IPS-18c (cell line): ENCODE measurements at regions not wholly inside any gene's neighbourhood (a gene's known extent, or its start where the extent isn't known, plus 50 kb on each side); places are given as distances from the start of the nearest gene placed in this dataset.

Experiments
- H3K4me3 ChIP-seq: 2 replicates; pipeline ENCODE4 v1.7.0; 2013; ENCODE audit warnings: low read depth, mild to moderate bottlenecking, low read length, moderate library complexity; ENCODE audit not compliant: insufficient read depth
- H3K9me3 ChIP-seq: one replicate; pipeline ENCODE4 v1.6.1; 2013; ENCODE audit warnings: mild to moderate bottlenecking, low read length, moderate library complexity; ENCODE audit not compliant: control insufficient read depth, insufficient read depth

DNA sequence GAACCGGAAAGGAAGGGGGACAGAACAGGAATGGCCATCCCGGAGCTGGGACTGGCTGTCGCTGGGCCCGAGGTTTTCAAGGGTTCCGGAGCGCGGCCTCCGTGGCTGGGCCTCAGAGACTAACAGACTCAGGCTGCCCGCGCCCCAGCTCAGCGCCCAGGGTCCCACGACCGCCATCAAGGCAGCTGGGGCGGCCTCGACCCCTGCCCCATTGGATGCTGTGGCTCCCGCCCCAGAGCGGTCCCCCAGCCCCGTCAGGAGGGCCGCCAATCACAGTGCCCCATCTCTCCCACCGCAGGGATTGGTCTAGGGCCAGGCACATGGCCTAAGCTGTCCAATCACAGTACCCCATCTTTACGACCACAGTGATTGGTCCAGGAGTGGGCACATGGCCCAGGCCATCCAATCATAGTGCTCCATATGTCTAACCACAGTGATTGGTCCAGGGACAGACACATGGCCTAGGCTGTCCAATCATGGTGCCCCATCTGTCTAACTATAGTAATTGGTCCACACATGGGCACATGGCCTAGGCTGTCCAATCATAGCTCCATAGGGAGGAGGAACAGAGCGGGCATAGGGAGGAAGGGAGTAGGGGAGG lies 105.3 kb upstream of the NKX1-1 start:
- Histone ChIP-seq H3K9me3 (no peaks in the 10 kb centered on the region), H3K4me3 (no peak overlapping the region)

DNA sequence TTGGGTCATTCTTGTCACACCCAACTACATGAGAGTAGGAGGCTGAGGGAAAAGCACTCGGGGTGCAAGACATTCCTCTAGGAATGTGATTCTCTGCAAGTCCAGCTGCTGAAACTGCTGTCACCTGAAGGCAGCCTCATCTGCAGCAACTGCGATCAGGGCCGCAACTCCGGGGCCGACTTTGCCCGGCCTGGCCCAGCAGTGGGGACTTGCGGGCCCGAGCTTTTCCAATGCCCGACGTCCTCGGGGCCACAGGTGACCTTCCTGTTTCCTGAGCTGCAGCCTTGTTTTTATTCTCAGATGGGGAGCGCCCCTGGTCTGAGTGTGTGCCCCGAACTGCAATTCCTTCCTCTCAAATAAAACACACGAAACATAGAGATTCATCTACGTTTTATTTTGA lies 104.7 kb upstream of the NKX1-1 start:
- H3K4me3 ChIP-seq: no peak overlapping the region
- H3K9me3 ChIP-seq: no peaks in the 10 kb centered on the region

GRCh38 chr4:1509366-1509765 lies 103.1 kb upstream of the NKX1-1 start:
- Histone ChIP-seq H3K9me3 (peaks cover 2% of the 10 kb centered on the region), H3K4me3 (no peak overlapping the region)

DNA sequence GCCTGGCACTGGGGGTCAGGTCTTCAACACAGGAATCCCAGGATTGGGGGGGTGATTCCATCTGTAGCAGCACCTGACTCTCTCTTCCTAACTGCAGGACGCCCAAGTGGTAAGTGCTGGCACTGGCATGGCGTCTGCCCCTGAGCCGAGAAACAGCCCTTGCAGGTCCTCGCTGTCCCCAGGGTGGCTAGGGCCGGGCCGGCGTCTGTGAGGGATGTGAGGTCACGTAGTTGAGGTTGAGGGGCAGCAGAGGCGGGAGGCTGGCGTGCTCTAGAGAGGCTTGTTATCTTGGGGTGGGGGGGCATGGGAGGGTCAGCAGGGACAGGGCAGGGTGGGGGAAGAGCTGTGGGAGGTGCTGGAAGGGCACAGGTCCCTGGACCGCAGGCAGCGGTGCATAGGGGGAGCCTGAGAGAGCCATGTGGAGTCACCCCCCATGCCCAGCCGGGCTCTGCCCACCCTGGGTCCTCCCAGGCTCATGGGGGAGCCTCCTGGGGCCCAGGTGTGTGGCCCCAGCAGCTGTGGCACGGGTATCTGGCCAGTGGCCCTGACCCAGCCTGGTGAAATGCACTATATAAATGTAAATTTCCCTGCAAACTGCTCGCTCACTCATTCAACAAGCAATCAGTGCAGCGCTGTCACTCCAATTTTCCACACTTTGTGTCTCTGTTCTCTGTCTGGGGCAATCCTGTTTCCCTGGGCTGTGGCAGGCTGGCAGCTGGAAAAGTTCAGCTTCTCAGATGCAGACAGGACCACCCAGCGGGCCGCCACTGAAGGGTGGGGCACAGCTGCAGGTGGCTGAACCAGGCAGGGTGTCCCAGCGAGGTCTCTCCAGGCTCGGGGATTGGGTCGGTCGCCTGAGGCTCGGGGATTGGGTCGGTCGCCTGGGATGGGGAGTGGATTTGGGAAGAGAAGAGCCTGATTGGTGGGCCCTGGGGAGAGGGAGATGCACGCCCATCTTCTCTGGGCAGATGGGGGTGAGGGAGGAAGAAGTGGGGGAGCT lies 102.2 kb upstream of the NKX1-1 start:
- Histone ChIP-seq H3K9me3 (peaks cover 2% of the 10 kb centered on the region), H3K4me3 (no peak overlapping the region)

- H3K9me3 ChIP-seq: peaks cover 2% of the 10 kb centered on the region
Measured at GRCh38 chr4:1506956-1507721, 100.9 kb upstream of the NKX1-1 start.

DNA sequence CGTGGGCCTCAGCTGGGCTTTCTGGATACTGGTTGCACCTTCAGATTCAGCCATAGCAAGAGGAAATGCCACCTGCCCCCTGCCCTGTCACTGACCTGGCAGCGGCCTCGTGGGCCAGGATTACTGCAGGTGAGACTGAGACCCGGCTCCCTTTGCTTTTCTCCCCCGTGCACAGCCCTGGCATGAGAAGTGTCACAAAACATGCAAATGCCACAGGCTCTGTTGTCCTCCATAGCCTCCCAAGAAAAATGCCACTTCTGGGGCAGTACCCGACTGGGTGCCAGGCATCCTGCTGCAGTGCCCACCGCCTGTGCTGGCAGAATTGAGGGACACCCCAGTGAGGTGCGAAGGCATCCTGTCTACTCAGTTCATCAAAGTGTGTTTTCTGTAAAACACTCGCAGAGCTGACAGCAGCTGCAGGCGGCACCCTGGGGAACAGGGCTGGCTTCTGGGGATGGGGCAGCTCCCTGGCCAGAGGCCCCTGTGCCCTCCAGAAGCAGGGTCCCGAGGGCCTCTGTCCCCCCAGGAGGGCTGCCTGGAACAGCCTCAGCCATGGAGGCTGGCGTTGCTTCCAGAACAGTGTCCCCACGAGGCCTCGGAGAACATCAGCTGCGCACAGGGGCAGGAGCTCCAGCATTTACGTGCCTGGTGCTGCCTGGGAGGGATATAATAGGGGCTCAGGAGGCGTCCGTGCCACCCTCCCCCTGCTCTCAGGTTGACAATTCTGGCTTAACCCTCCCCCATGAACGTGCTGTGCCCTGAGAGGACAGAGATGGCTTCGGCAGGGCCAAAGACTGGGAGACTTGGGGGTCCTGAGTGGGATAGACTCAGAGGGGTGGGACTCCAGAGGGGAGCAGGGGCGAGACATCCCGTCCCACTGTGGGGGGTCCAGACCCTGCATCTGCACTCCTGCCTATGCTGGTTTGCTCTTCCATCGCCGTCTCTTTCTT lies 99.5 kb upstream of the NKX1-1 start:
- H3K4me3 ChIP-seq: no peak overlapping the region
- H3K9me3 ChIP-seq: peaks cover 2% of the 10 kb centered on the region

More at GRCh38 chr4:1506956-1507721, 100.9 kb upstream of the NKX1-1 start:
- no peak overlapping the region for H3K4me3 ChIP-seq

- H3K4me3 ChIP-seq: no peak overlapping the region
- peaks cover 2% of the 10 kb centered on the region for H3K9me3 ChIP-seq
Measured at GRCh38 chr4:1504595-1505500, 98.6 kb upstream of the NKX1-1 start.

GRCh38 chr4:1503583-1504471 lies 97.6 kb upstream of the NKX1-1 start:
- peaks cover 2% of the 10 kb centered on the region for H3K9me3 ChIP-seq
- H3K4me3 ChIP-seq: no peak overlapping the region

GRCh38 chr4:1502976-1503375 lies 96.7 kb upstream of the NKX1-1 start:
- H3K9me3 ChIP-seq: peaks cover 2% of the 10 kb centered on the region
- H3K4me3 ChIP-seq: no peak overlapping the region

DNA sequence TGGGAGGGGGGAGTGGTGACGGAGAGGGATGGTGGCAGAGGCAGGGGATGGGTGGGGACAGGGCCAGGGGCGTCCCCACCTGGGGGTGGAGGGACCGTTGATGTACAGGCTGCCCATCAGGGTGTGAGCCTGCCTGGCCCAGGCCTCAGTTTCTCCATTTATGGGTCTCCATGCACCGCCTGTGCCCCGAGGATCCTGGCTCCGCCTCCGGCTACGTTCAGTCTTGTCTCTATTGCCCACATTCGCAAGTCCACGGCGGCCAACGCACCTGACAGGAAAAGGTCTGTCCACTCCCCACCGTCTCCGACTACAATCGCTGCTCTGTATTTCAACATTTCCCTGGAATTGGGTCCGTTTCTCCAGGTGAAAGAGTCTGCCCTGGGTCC lies 96.3 kb upstream of the NKX1-1 start:
- Histone ChIP-seq H3K9me3 (peaks cover 2% of the 10 kb centered on the region), H3K4me3 (no peak overlapping the region)

- Histone ChIP-seq H3K4me3 (no peak overlapping the region), H3K9me3 (peaks cover 2% of the 10 kb centered on the region)
Measured at GRCh38 chr4:1501754-1502500, 95.7 kb upstream of the NKX1-1 start.

GRCh38 chr4:1500966-1501753 lies 94.9 kb upstream of the NKX1-1 start:
- H3K4me3 ChIP-seq: no peak overlapping the region
- H3K9me3 ChIP-seq: peaks cover 2% of the 10 kb centered on the region

GRCh38 chr4:1500231-1500965 lies 94.2 kb upstream of the NKX1-1 start:
- Histone ChIP-seq H3K4me3 (no peak overlapping the region), H3K9me3 (peaks cover 2% of the 10 kb centered on the region)
